Spleen (tissue), 7 donors: ENCODE measurements at regions not wholly inside any gene's neighbourhood (a gene's known extent, or its start where the extent isn't known, plus 50 kb on each side); places are given as distances from the start of the nearest gene placed in this dataset.

Source experiments
- CTCF ChIP-seq, 11 experiments: fragments of 200-600 bp in 7 of 11; fragments of 450-650 bp in 4 of 11; sonication (generic) in 4 of 11; IDR thresholded peaks in 8 of 11; conservative IDR thresholded peaks in 3 of 11; 1 replicate in 7 of 11; 2 replicates in 4 of 11; pipeline versions ENCODE4 v1.4.0 to v1.8.0; 2016 to 2021; ENCODE audit warnings: antibody characterized with exemption in 11 of 11, inconsistent platforms in 4 of 11, mild to moderate bottlenecking in 1 of 11
- POLR2AphosphoS5 ChIP-seq, 3 donors: sonication (generic); formaldehyde crosslinking; IDR thresholded peaks; one replicate each; pipeline ENCODE4 v1.5.1; 2017; ENCODE audit warnings: antibody characterized with exemption in 3 of 3
- donor health status: DM: no; HTN: no; CAD: no; lungs with moderate emphysema.
- donor health status: DM: no; HTN: no; CAD: no.
- donor health status: DM: no; HTN: no; CAD: no.

DNA sequence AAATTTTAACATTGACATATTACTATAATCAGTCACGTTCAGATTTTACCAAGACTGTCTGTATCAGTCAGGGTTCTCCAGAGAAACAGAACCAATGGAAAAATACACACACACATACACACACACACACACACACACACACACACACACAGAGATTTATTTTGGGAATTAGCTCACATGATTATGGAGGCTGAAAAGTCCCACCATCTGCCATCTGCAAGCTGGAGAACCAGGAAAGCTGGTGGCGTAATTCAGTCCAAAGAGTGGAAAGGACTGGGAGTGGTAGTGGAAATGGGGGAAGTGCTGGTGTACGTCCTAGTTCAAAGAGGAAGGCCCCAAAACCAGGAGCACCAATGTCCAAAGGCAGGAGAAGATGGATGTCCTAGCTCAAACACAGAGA lies 166.4 kb downstream of the AKAIN1 start:
- TF ChIP-seq CTCF (IDR thresholded peaks at IDR 0.05 in 8 of 11, conservative IDR thresholded peaks at IDR 0.05 in 3 of 11), result no peak
- no peak for TF ChIP-seq POLR2AphosphoS5 (IDR thresholded peaks at IDR 0.05)
